ENCODE measurements at regions not wholly inside any gene's neighbourhood (a gene's known extent, or its start where the extent isn't known, plus 50 kb on each side); places are given as distances from the start of the nearest gene placed in this dataset.
A peak's percentile ranks its signal among the peaks of the same experiment; 100 is the strongest.

DNA sequence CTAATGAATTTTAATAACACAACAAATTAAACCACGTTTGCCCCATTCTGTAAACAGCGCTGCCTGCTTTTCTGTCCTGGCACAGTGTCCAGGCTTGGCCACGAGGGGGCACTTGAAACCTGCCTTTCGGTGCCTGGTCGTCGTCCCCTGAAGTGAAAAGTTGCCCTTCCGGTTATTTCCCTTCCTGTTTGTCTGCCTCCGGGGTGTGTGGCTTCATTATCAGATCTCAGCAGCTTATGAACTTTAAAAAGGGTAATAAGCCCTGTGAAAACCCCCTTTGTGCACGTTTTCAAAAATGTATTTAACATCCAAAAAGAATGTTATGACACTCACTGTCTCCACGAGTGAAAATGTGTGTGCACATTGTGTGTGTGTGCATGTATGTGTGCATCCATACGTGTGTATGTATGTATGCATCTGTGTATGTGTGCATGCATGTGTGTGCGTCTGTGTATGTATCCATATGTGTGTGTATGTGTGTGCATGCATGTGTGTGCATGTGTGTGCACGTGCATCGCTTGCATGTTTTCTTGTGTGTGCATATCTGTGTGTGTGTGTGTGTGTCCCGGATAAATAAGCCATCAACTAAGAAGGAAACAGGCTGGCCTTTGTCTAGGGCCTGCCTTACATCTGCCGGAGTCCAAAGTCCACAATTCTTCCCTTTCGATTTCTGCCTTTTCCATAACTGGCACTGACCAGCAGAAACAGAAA is 358.4 kb downstream of the THBS2 start:
- intact Hi-C loops (cut with DNase I, micrococcal nuclease): loop anchor here in 1 of 2 experiments (2.0 to 10.0 kb wide), 6 partner anchors 320 to 1632 kb away; partner anchors contain the start of genes DYNLT2 and ERMARD
- H3K9me3 Mint-ChIP-seq (ENCODE audit: low read depth): no peaks in the 10 kb centered on the region
- ChIA-PET POLR2A (no interaction called here), CTCF (interaction anchor here (0.7 to 0.9 kb wide), 2 partner anchors 60 to 1055 kb away, joined by 3 to 5 read pairs; no protein-coding TSS in a partner anchor)
- ATAC-seq (peak; percentile 96), DNase-seq (peak; percentile 90)
- H3K4me1 Mint-ChIP-seq: peaks cover 10% of the 10 kb centered on the region
- H3K4me3 Mint-ChIP-seq: no peak overlapping the region
- H3K36me3 Mint-ChIP-seq (ENCODE audit: low read depth): no peaks in the 10 kb centered on the region
- H3K27ac Mint-ChIP-seq: peak overlapping the region; percentile 64
- H3K27me3 Mint-ChIP-seq: no peaks in the 10 kb centered on the region

DNA sequence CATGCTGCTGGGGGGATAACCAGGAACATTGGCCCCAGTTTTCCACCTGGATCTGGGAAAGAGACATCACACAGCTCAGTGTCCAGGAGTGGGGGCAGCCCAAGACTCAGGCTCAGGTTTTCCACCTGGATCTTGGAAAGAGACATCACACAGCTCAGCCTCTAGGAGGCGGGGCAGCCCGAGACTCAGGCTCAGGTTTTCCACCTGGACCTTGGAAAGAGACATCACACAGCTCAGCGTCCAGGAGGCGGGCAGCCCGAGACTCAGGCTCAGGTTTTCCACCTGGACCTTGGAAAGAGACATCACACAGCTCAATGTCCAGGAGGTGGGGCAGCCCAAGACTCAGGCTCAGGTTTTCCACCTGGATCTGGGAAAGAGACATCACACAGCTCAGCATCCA is 361.6 kb downstream of the THBS2 start:
- Mint-ChIP-seq H3K27me3 (no peaks in the 10 kb centered on the region), H3K36me3 (ENCODE audit: low read depth) (no peaks in the 10 kb centered on the region), H3K9me3 (ENCODE audit: low read depth) (no peaks in the 10 kb centered on the region), H3K4me1 (peaks cover 10% of the 10 kb centered on the region), H3K4me3 (no peak overlapping the region), H3K27ac (no peak overlapping the region)
- POLR2A ChIA-PET: interaction anchor here (0.7 kb wide), 1 partner anchor 1028 kb away, joined by 3 read pairs; no protein-coding TSS in a partner anchor
- DNase-seq (no peak), ATAC-seq (no peak)
- CTCF ChIA-PET: interaction anchor here (0.8 kb wide), 1 partner anchor 26 kb away, joined by 3 read pairs; no protein-coding TSS in a partner anchor
- intact Hi-C loops (cut with DNase I, micrococcal nuclease): loop anchor here in 1 of 2 experiments (10.0 kb wide), 3 partner anchors 323 to 863 kb away; partner anchors contain the start of genes DYNLT2 and ERMARD

DNA sequence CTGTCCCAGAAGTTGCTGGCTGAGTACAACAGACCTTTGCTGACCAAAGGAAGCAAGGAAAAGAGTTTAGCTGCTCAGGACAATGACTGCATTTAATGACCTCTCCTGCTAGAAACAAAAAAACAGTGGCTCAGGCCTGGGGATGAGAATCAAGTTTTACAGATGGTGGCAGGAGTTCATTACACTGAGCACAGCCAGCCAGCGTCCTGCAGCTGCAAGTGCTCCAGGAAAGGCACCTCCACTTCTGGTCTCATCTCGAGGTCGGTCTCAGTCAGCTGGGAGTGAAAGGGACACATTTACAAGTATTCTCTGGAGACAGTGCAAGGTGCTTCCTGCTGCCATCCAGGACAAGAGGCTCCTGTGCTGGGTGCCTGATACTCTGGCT is 362.7 kb downstream of the THBS2 start:
- Mint-ChIP-seq H3K9me3 (ENCODE audit: low read depth) (no peaks in the 10 kb centered on the region), H3K4me3 (no peak overlapping the region), H3K36me3 (ENCODE audit: low read depth) (no peaks in the 10 kb centered on the region), H3K4me1 (peaks cover 10% of the 10 kb centered on the region), H3K27me3 (no peaks in the 10 kb centered on the region), H3K27ac (no peak overlapping the region)
- intact Hi-C loops (cut with DNase I, micrococcal nuclease): loop anchor here in 1 of 2 experiments (10.0 kb wide), 3 partner anchors 324 to 864 kb away; partner anchors contain the start of genes DYNLT2 and ERMARD
- DNase-seq: no peak
- ChIA-PET POLR2A (no interaction called here), CTCF (interaction anchor here (0.9 kb wide), 1 partner anchor 10 kb away, joined by 3 read pairs; no protein-coding TSS in a partner anchor)
- no peak for ATAC-seq

DNA sequence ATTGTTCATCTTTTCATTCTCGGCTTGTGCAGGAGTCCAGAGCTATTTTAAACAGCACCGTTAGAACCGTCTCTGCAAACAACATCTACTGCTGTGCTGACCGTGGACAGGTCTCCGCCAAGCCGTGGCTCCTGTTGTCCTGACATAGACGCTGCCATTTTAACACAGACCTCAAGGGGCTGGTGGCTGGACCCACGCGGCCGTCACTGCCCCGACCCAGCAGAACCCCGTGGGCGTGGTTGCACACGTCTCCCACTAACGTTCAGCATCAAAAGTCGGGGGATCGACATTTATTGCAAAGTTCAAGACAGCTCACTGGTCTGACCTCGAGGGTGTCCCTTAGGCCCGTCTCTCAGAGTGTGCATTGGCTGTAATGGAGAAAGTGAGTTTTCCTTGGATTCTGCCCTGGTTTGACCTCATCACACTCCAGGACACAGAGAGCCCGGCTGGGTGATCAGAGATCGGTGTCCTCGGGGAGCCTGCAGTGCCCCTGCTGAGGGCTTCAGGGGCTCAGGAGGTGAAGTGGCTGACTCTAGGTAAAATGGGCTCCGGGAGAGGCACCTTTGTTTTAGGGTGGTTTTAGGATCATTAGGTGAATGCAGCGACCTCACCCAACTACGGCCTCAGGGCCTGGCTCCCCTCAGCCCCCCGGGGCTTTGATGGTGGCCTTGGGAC is 363.2 kb downstream of the THBS2 start:
- H3K27me3 Mint-ChIP-seq: no peaks in the 10 kb centered on the region
- H3K9me3 Mint-ChIP-seq (ENCODE audit: low read depth): no peaks in the 10 kb centered on the region
- no peak for ATAC-seq
- no peak overlapping the region for H3K27ac Mint-ChIP-seq
- peaks cover 9% of the 10 kb centered on the region for H3K4me1 Mint-ChIP-seq
- no peaks in the 10 kb centered on the region for H3K36me3 Mint-ChIP-seq (ENCODE audit: low read depth)
- intact Hi-C loops (cut with DNase I, micrococcal nuclease): loop anchor here in 1 of 2 experiments (10.0 kb wide), 3 partner anchors 324 to 864 kb away; partner anchors contain the start of genes DYNLT2 and ERMARD
- no peak overlapping the region for H3K4me3 Mint-ChIP-seq
- no peak for DNase-seq
- CTCF ChIA-PET: interaction anchor here (0.6 to 0.9 kb wide), 2 partner anchors 9 to 285 kb away, joined by 3 read pairs; no protein-coding TSS in a partner anchor
- POLR2A ChIA-PET: no interaction called here

DNA sequence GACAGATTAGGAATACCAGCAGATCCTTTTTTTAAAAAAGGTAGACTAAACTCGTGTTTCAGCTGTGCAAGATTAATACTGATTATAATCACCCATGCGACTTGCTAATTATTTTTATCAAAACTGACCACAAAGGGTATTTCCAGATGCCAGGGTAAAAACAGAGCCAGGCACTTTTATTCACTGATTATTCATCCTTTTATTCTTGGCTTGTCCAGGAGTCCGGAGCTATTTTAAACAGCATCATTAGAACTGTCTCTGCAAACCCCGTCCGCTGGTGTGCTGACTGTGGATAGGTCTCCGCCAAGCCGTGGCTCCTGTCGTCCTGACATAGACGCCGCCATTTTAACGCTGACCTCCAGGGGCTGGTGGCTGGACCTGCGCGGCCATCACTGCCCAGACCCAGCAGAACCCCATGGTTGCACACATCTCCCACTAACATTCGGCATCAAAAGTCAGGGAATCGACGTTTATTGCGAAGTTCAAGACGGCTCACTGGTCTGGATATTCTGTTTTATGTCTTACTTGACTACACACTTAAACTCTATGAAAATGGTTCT is 364.8 kb downstream of the THBS2 start:
- Mint-ChIP-seq H3K27ac (no peak overlapping the region), H3K27me3 (no peaks in the 10 kb centered on the region), H3K4me3 (no peak overlapping the region), H3K36me3 (ENCODE audit: low read depth) (no peaks in the 10 kb centered on the region), H3K9me3 (ENCODE audit: low read depth) (no peaks in the 10 kb centered on the region), H3K4me1 (peaks cover 7% of the 10 kb centered on the region)
- intact Hi-C loops (cut with DNase I, micrococcal nuclease): no loop called here
- no peak for DNase-seq
- CTCF ChIA-PET: interaction anchor here (0.7 kb wide), 1 partner anchor 400 kb away, joined by 3 read pairs; no protein-coding TSS in a partner anchor
- POLR2A ChIA-PET: no interaction called here
- no peak for ATAC-seq

DNA sequence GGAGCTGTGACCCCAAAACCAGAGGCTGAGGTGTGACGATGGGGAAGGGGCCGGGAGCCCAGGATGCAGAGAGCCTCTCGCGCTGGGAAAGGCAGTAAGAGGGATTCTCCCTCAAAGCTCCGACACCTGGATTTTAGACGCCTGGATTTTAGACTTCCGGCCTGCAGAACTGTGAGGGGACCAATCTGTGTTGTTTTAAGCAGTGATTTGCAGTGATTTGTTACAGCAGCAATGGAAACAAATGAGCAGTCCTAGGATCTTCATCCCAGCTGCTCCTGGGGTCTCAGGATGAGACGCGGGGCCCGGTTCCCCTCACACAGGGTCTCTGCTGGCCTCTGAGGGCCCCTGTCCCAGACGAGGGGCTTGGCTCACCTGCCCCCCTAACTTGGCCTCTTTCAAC is 365.5 kb downstream of the THBS2 start:
- intact Hi-C loops (cut with DNase I, micrococcal nuclease): no loop called here
- Mint-ChIP-seq H3K9me3 (ENCODE audit: low read depth) (no peaks in the 10 kb centered on the region), H3K4me1 (peaks cover 12% of the 10 kb centered on the region), H3K36me3 (ENCODE audit: low read depth) (no peaks in the 10 kb centered on the region), H3K27me3 (no peaks in the 10 kb centered on the region), H3K27ac (no peak overlapping the region), H3K4me3 (no peak overlapping the region)
- DNase-seq (no peak), ATAC-seq (no peak)
- POLR2A ChIA-PET: no interaction called here
- CTCF ChIA-PET: interaction anchor here (0.6 kb wide), 1 partner anchor 1032 kb away, joined by 4 read pairs; no protein-coding TSS in a partner anchor

DNA sequence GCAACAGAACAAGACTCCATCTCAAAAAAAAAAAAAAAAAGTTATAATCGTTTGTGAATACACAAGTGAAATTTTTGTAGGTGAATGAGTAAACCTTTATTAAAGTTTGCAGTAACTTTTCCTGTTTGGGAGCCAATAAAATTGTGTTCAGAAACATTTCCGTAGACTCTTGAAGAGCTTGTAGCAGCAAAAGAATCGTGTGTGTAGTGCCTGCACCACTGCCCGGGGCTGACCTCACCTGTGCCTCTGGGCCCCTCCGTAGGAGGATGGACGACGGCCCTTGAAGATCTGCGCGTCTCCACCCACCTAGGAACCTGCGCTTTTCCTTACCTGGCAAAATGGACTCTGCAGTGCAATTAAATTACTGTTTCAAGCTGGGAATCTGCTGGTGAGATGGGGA is 366.0 kb downstream of the THBS2 start:
- no peak for ATAC-seq
- H3K9me3 Mint-ChIP-seq (ENCODE audit: low read depth): no peaks in the 10 kb centered on the region
- H3K36me3 Mint-ChIP-seq (ENCODE audit: low read depth): no peaks in the 10 kb centered on the region
- POLR2A ChIA-PET: no interaction called here
- peaks cover 12% of the 10 kb centered on the region for H3K4me1 Mint-ChIP-seq
- no peaks in the 10 kb centered on the region for H3K27me3 Mint-ChIP-seq
- CTCF ChIA-PET: no interaction called here
- intact Hi-C loops (cut with DNase I, micrococcal nuclease): no loop called here
- no peak overlapping the region for H3K27ac Mint-ChIP-seq
- H3K4me3 Mint-ChIP-seq: no peak overlapping the region
- no peak for DNase-seq

DNA sequence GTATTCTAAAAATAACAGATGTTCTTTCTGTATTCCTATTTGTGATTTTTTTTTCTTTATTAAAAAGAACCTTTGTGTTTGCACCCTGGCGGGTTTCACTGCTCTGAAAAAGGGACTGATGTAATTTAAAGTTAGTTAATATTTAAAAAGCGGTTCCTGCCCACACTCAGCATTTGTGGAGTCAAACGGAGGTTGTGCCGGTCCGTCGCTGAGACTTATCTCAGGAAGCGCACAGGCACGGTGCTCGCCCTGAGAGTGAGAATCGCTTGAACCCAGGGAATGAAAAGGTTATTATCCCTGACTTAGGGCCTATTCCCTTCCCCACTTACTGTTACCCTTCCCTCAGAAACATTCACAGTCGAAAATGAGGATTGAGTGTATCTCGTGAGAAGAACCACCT is 366.7 kb downstream of the THBS2 start:
- CTCF ChIA-PET: no interaction called here
- H3K27ac Mint-ChIP-seq: no peak overlapping the region
- intact Hi-C loops (cut with DNase I, micrococcal nuclease): no loop called here

DNA sequence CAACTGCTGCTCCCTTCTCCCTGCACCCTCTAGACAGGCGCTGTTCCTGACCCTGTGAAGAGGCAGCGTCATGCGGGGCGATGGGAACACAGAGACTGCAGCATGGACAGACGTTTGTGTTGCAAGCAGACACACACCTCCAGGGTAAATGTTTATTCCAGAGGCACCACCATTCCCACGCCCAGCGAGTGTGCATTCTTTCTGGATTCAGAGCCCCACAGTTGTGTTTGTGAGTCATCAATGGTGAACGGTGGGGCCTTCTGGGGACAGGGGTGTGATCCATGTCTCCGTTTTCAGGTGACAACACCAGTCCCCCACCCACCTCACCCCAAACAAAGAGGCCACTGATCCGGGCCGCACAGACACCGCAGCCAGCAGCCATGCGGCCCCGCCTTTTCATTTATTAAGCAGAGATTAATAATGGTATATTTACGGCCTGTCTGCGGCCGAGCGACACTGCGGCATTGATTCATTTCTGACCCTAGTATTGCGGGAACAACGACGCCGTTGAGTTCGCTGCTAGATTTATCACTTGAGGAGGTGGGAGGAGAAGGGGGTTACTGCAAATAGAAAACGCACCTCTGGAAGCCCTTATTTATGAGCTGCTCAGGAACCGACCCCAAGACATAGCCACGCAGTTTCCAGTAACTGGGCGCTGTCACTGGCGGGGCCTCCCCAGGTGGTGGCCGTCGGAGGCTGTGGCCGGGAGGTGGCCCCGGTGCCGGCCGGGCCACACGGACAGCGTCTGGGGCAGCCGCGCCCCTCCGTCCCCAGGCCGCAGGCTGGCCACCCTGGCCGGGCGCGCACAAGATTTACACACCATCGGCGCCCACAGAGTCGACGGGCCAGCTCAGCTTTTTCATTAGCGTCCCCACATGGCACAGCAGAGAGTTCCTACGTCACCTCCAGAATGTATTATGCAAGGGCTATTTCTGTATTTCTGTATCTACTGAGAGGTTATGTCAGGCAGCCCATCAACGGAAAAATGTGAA is 367.6 kb downstream of the THBS2 start:
- H3K4me3 Mint-ChIP-seq: no peak overlapping the region
- POLR2A ChIA-PET: no interaction called here
- no peaks in the 10 kb centered on the region for H3K27me3 Mint-ChIP-seq
- DNase-seq (no peak), ATAC-seq (no peak)
- CTCF ChIA-PET: interaction anchor here (0.8 to 1.2 kb wide), 2 partner anchors 513 to 517 kb away, joined by 3 to 5 read pairs; no protein-coding TSS in a partner anchor
- H3K9me3 Mint-ChIP-seq (ENCODE audit: low read depth): no peaks in the 10 kb centered on the region
- H3K36me3 Mint-ChIP-seq (ENCODE audit: low read depth): no peaks in the 10 kb centered on the region
- intact Hi-C loops (cut with DNase I, micrococcal nuclease): no loop called here
- no peak overlapping the region for H3K27ac Mint-ChIP-seq
- peaks cover 12% of the 10 kb centered on the region for H3K4me1 Mint-ChIP-seq

More for the DNA sequence above, 366.7 kb downstream of the THBS2 start:
- POLR2A ChIA-PET: no interaction called here
- Mint-ChIP-seq H3K27me3 (no peaks in the 10 kb centered on the region), H3K36me3 (ENCODE audit: low read depth) (no peaks in the 10 kb centered on the region), H3K4me1 (peaks cover 12% of the 10 kb centered on the region), H3K9me3 (ENCODE audit: low read depth) (no peaks in the 10 kb centered on the region), H3K4me3 (no peak overlapping the region)
- DNase-seq: no peak
- ATAC-seq: no peak

DNA sequence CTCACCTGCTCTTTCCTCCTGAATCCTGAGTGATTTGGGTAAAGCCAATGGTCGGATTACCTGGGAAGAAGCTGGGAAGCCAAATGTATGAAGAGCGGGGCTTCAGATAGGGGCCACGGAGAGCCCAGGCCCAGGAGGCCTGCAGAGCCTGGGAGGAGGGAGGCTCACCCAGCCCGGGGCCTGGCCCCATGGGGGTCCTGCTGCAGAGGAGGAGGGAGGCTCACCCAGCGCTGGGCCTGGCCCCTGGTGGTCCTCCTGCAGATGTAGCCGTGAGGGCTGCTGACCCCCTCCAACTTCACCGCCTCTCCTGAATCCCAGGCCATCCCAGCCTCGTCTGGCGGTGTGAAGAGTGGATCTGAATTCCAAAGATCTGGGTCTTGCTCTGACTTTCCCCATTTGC is 368.4 kb downstream of the THBS2 start:
- H3K4me1 Mint-ChIP-seq: peaks cover 12% of the 10 kb centered on the region
- no peak overlapping the region for H3K4me3 Mint-ChIP-seq
- no peak overlapping the region for H3K27ac Mint-ChIP-seq
- H3K27me3 Mint-ChIP-seq: peaks cover 2% of the 10 kb centered on the region
- no peaks in the 10 kb centered on the region for H3K36me3 Mint-ChIP-seq (ENCODE audit: low read depth)
- ChIA-PET CTCF (interaction anchor here (0.6 to 1.2 kb wide), 3 partner anchors 67 to 516 kb away, joined by 3 to 5 read pairs (median 4); no protein-coding TSS in a partner anchor), POLR2A (no interaction called here)
- ATAC-seq (no peak), DNase-seq (no peak)
- intact Hi-C loops (cut with DNase I, micrococcal nuclease): no loop called here
- H3K9me3 Mint-ChIP-seq (ENCODE audit: low read depth): no peaks in the 10 kb centered on the region

Measured in activated CD4-positive, alpha-beta T cell treated with anti-CD3 and anti-CD28 coated beads for 36 hours (primary cell).